ENCODE measurements at regions not wholly inside any gene's neighbourhood (a gene's known extent, or its start where the extent isn't known, plus 50 kb on each side); places are given as distances from the start of the nearest gene placed in this dataset.

- DNase-seq (ENCODE audit: low spot score), result peak; percentile 34
These were observed 124.3 kb downstream of the TRIM29 start for GRCh38 chr11:120013325-120014250.

GRCh38 chr11:120012245-120012644 lies 125.7 kb downstream of the TRIM29 start:
- DNase-seq (ENCODE audit: low spot score), result no peak

GRCh38 chr11:120011836-120012235 lies 126.1 kb downstream of the TRIM29 start:
- no peak for DNase-seq (ENCODE audit: low spot score)

GRCh38 chr11:120010775-120011174 lies 127.1 kb downstream of the TRIM29 start:
- DNase-seq (ENCODE audit: low spot score), result no peak

GRCh38 chr11:120009938-120010337 lies 128.0 kb downstream of the TRIM29 start:
- no peak for DNase-seq (ENCODE audit: low spot score)

GRCh38 chr11:120007144-120007543 lies 130.8 kb downstream of the TRIM29 start:
- no peak for DNase-seq (ENCODE audit: low spot score)

GRCh38 chr11:120004723-120005122 lies 133.2 kb downstream of the TRIM29 start:
- DNase-seq (ENCODE audit: low spot score), result no peak

GRCh38 chr11:120001178-120002090 lies 136.5 kb downstream of the TRIM29 start:
- no peak for DNase-seq (ENCODE audit: low spot score)

- DNase-seq (ENCODE audit: low spot score), result no peak
These were observed 138.7 kb downstream of the TRIM29 start for GRCh38 chr11:119999220-119999619.

- DNase-seq (ENCODE audit: low spot score), result no peak
These were observed 141.4 kb downstream of the TRIM29 start for GRCh38 chr11:119996556-119996955.

GRCh38 chr11:119995730-119996491 lies 142.0 kb downstream of the TRIM29 start:
- DNase-seq (ENCODE audit: low spot score), result no peak

GRCh38 chr11:119993722-119994121 lies 144.2 kb downstream of the TRIM29 start:
- no peak for DNase-seq (ENCODE audit: low spot score)

GRCh38 chr11:119992171-119993051 lies 145.5 kb downstream of the TRIM29 start:
- DNase-seq (ENCODE audit: low spot score), result no peak

GRCh38 chr11:119991669-119992068 lies 146.2 kb downstream of the TRIM29 start:
- DNase-seq (ENCODE audit: low spot score), result no peak

GRCh38 chr11:119991022-119991404 lies 146.9 kb downstream of the TRIM29 start:
- no peak for DNase-seq (ENCODE audit: low spot score)

GRCh38 chr11:119990309-119991021 lies 147.4 kb downstream of the TRIM29 start:
- DNase-seq (ENCODE audit: low spot score), result no peak

- DNase-seq (ENCODE audit: low spot score), result no peak
These were observed 148.6 kb downstream of the TRIM29 start for GRCh38 chr11:119989159-119989821.

GRCh38 chr11:119985551-119985950 lies 152.4 kb downstream of the TRIM29 start:
- no peak for DNase-seq (ENCODE audit: low spot score)

GRCh38 chr11:119983816-119984215 lies 154.1 kb downstream of the TRIM29 start:
- no peak for DNase-seq (ENCODE audit: low spot score)

GRCh38 chr11:119983240-119983732 lies 154.6 kb downstream of the TRIM29 start:
- no peak for DNase-seq (ENCODE audit: low spot score)

Measured in COLO829 (cell line).